ENCODE measurements at regions not wholly inside any gene's neighbourhood (a gene's known extent, or its start where the extent isn't known, plus 50 kb on each side); places are given as distances from the start of the nearest gene placed in this dataset.

- H3K27ac ChIP-seq: no peak overlapping the region
- H3K4me1 ChIP-seq: no peaks in the 10 kb centered on the region
- TF ChIP-seq POLR2A (IDR thresholded peaks at IDR 0.05): no peak
- no peak for TF ChIP-seq EP300 (IDR thresholded peaks at IDR 0.05)
- no peak for TF ChIP-seq POLR2AphosphoS5 (IDR thresholded peaks at IDR 0.05)
- TF ChIP-seq CTCF (IDR thresholded peaks at IDR 0.05): no peak
- DNase-seq: no peak
- H3K27me3 ChIP-seq: no peaks in the 10 kb centered on the region
- WGBS, 2 donors: 74 to 78% methylated on average over 4 of the region's 4 CpGs
- no peak for ATAC-seq (ENCODE audit: low FRiP score in 2 of 2)
- H3K36me3 ChIP-seq: no peaks in the 10 kb centered on the region
- H3K4me3 ChIP-seq: no peak overlapping the region
- H3K9me3 ChIP-seq: no peaks in the 10 kb centered on the region
Measured at GRCh38 chr11:80958987-80959386, 1518.2 kb upstream of the TENM4 start.

- Histone ChIP-seq H3K36me3 (no peaks in the 10 kb centered on the region), H3K9me3 (no peaks in the 10 kb centered on the region), H3K27me3 (no peaks in the 10 kb centered on the region), H3K4me3 (no peak overlapping the region), H3K4me1 (no peaks in the 10 kb centered on the region), H3K27ac (no peak overlapping the region)
- TF ChIP-seq POLR2A (IDR thresholded peaks at IDR 0.05) (no peak), EP300 (IDR thresholded peaks at IDR 0.05) (no peak), CTCF (IDR thresholded peaks at IDR 0.05) (no peak), POLR2AphosphoS5 (IDR thresholded peaks at IDR 0.05) (no peak)
- no peak for DNase-seq
- 32 to 35% methylated on average over 2 of the region's 2 CpGs for WGBS, 2 donors
- ATAC-seq (ENCODE audit: low FRiP score in 2 of 2): peak in 1 of 2 donors; percentile 73
Measured at GRCh38 chr11:80958361-80958760, 1517.5 kb upstream of the TENM4 start.

- no peak for DNase-seq
- TF ChIP-seq EP300 (IDR thresholded peaks at IDR 0.05) (no peak), CTCF (IDR thresholded peaks at IDR 0.05) (no peak), POLR2A (IDR thresholded peaks at IDR 0.05) (no peak), POLR2AphosphoS5 (IDR thresholded peaks at IDR 0.05) (no peak)
- no peaks in the 10 kb centered on the region for H3K27me3 ChIP-seq
- no peaks in the 10 kb centered on the region for H3K4me1 ChIP-seq
- H3K4me3 ChIP-seq: no peak overlapping the region
- ATAC-seq (ENCODE audit: low FRiP score in 2 of 2): no peak
- no peaks in the 10 kb centered on the region for H3K9me3 ChIP-seq
- whole genome bisulfite sequencing, 2 donors: 82 to 83% methylated on average over 7 of the region's 7 CpGs
- H3K36me3 ChIP-seq: no peaks in the 10 kb centered on the region
- no peak overlapping the region for H3K27ac ChIP-seq
Measured at GRCh38 chr11:80955588-80955987, 1514.8 kb upstream of the TENM4 start.

- DNase-seq (no peak), ATAC-seq (ENCODE audit: low FRiP score in 2 of 2) (no peak)
- WGBS, 2 donors: 89 to 95% methylated on average over 2 of the region's 2 CpGs
- Histone ChIP-seq H3K9me3 (no peaks in the 10 kb centered on the region), H3K27ac (no peak overlapping the region), H3K27me3 (no peaks in the 10 kb centered on the region), H3K36me3 (no peaks in the 10 kb centered on the region), H3K4me3 (no peak overlapping the region), H3K4me1 (no peaks in the 10 kb centered on the region)
- TF ChIP-seq POLR2A (IDR thresholded peaks at IDR 0.05) (no peak), CTCF (IDR thresholded peaks at IDR 0.05) (no peak), EP300 (IDR thresholded peaks at IDR 0.05) (no peak), POLR2AphosphoS5 (IDR thresholded peaks at IDR 0.05) (no peak)
Measured at GRCh38 chr11:80948781-80949180, 1508.0 kb upstream of the TENM4 start.

GRCh38 chr11:80944758-80945157 lies 1503.9 kb upstream of the TENM4 start:
- Histone ChIP-seq H3K9me3 (no peaks in the 10 kb centered on the region), H3K4me3 (no peak overlapping the region), H3K27me3 (no peaks in the 10 kb centered on the region), H3K4me1 (no peaks in the 10 kb centered on the region), H3K36me3 (no peaks in the 10 kb centered on the region), H3K27ac (no peak overlapping the region)
- no peak for ATAC-seq (ENCODE audit: low FRiP score in 2 of 2)
- TF ChIP-seq POLR2A (IDR thresholded peaks at IDR 0.05) (no peak), CTCF (IDR thresholded peaks at IDR 0.05) (no peak), POLR2AphosphoS5 (IDR thresholded peaks at IDR 0.05) (no peak), EP300 (IDR thresholded peaks at IDR 0.05) (no peak)
- 40 to 56% methylated on average over 1 of the region's 1 CpG for WGBS, 2 donors
- no peak for DNase-seq
